IMR-90 (cell line): ENCODE measurements at regions not wholly inside any gene's neighbourhood (a gene's known extent, or its start where the extent isn't known, plus 50 kb on each side); places are given as distances from the start of the nearest gene placed in this dataset.

Experiments used
- ATAC-seq: fragments of 200-7000 bp; cut with Tn5 transposase; 2 replicates; pipeline ENCODE4 v1.9.1; 2020; ENCODE audit warnings: low read depth, mild to moderate bottlenecking, moderate library complexity
- BruUV-seq: library from RNA; stranded (reverse); fragments of 400-500 nt; replicated peaks from 2 replicates; lab custom pipeline; 2021; lab: Mats Ljungman, UMichigan
- CTCF ChIA-PET: fragments of 300-600 bp; formaldehyde crosslinking; extraction: SDS; loops from one replicate; lab custom pipeline; 2021; ENCODE audit warnings: antibody characterized with exemption; lab: Yijun Ruan, JAX
- POLR2A ChIA-PET: fragments of 300-600 bp; sonication (Branson Sonifier 250); formaldehyde crosslinking; loops from one replicate; lab custom pipeline; 2022; ENCODE audit warnings: antibody characterized with exemption; ENCODE audit not compliant: unreplicated experiment; lab: Charles Lee
- DNase-seq: peaks from one replicate; pipeline ENCODE4 v3.0.0; 2013
- H2AFZ ChIP-seq: replicated peaks from 2 replicates; pipeline ENCODE3; 2013; ENCODE audit warnings: low read length, mild to moderate bottlenecking; ENCODE audit not compliant: poor library complexity
- H2AK5ac ChIP-seq: 2 replicates; pipeline ENCODE4 v1.6.1; 2013; ENCODE audit warnings: low read depth, low read length, inconsistent platforms
- H2AK9ac ChIP-seq: replicated peaks from 2 replicates; pipeline ENCODE3; 2013; ENCODE audit warnings: mild to moderate bottlenecking, low read depth, low read length, moderate library complexity; ENCODE audit not compliant: poor library complexity
- H2BK120ac ChIP-seq: 2 replicates; pipeline ENCODE4 v1.6.1; 2013; ENCODE audit warnings: low read depth, low read length, inconsistent platforms
- H2BK15ac ChIP-seq: 3 replicates; pipeline ENCODE4 v1.6.1; 2013; ENCODE audit warnings: low read depth, low read length, inconsistent platforms
- H2BK20ac ChIP-seq: 2 replicates; pipeline ENCODE4 v1.6.1; 2013; ENCODE audit warnings: low read depth, mild to moderate bottlenecking, inconsistent platforms, low read length, moderate library complexity
- H2BK5ac ChIP-seq: 2 replicates; pipeline ENCODE4 v1.6.1; 2013; ENCODE audit warnings: mild to moderate bottlenecking, low read depth, low read length, inconsistent platforms; ENCODE audit not compliant: poor library complexity, severe bottlenecking
- H3K14ac ChIP-seq: replicated peaks from 2 replicates; pipeline ENCODE4 v1.6.1; 2013; ENCODE audit warnings: low read depth, low read length, inconsistent platforms
- H3K18ac ChIP-seq: 2 replicates; pipeline ENCODE4 v1.6.1; 2013; ENCODE audit warnings: low read depth, low read length, control low read depth
- H3K23ac ChIP-seq: 2 replicates; pipeline ENCODE4 v1.6.1; 2013; ENCODE audit warnings: low read depth, low read length, inconsistent platforms
- H3K27ac ChIP-seq: 2 replicates; pipeline ENCODE4 v1.5.1; 2013; ENCODE audit warnings: mild to moderate bottlenecking, control low read depth, low read length; ENCODE audit not compliant: insufficient read depth
- H3K27me3 ChIP-seq: 2 replicates; pipeline ENCODE4 v1.6.1; 2013; ENCODE audit warnings: low read length; ENCODE audit not compliant: control insufficient read depth, insufficient read depth
- H3K36me3 ChIP-seq: 2 replicates; pipeline ENCODE4 v1.6.1; 2013; ENCODE audit warnings: low read length, mixed read lengths; ENCODE audit not compliant: control insufficient read depth, insufficient read depth
- H3K4ac ChIP-seq: 2 replicates; pipeline ENCODE4 v1.6.1; 2013; ENCODE audit warnings: low read depth, low read length, inconsistent platforms
- H3K4me1 ChIP-seq: 2 replicates; pipeline ENCODE4 v1.6.1; 2013; ENCODE audit warnings: low read length, mixed read lengths; ENCODE audit not compliant: control insufficient read depth, insufficient read depth
- H3K4me2 ChIP-seq: 2 replicates; pipeline ENCODE4 v1.6.1; 2013; ENCODE audit warnings: low read depth, mild to moderate bottlenecking, control low read depth, low read length, moderate library complexity
- H3K4me3 ChIP-seq: 2 replicates; pipeline ENCODE4 v1.5.1; 2013; ENCODE audit warnings: low read depth, mild to moderate bottlenecking, control low read depth, low read length, moderate library complexity; ENCODE audit not compliant: insufficient read depth
- H3K56ac ChIP-seq: 2 replicates; pipeline ENCODE4 v1.6.1; 2013; ENCODE audit warnings: low read length, inconsistent platforms; ENCODE audit not compliant: insufficient read depth; ENCODE audit errors: extremely low read depth
- H3K79me1 ChIP-seq, 2 experiments: 2 replicates each; pipeline ENCODE4 v1.6.1; 2013; ENCODE audit warnings: low read length in 2 of 2, inconsistent platforms in 1 of 2, low read depth in 1 of 2
- H3K9ac ChIP-seq: 2 replicates; pipeline ENCODE4 v1.6.1; 2013; ENCODE audit warnings: low read depth, low read length, control low read depth
- H3K9me1 ChIP-seq: 2 replicates; pipeline ENCODE4 v1.6.1; 2013; ENCODE audit warnings: low read length, inconsistent platforms; ENCODE audit not compliant: insufficient read depth
- H3K9me3 ChIP-seq: 2 replicates; pipeline ENCODE4 v1.6.1; 2013; ENCODE audit warnings: low read length; ENCODE audit not compliant: control insufficient read depth, insufficient read depth
- H4K20me1 ChIP-seq: 2 replicates; pipeline ENCODE4 v1.6.1; 2013; ENCODE audit warnings: low read length, inconsistent platforms; ENCODE audit not compliant: insufficient read depth
- H4K5ac ChIP-seq: 2 replicates; pipeline ENCODE4 v1.6.1; 2013; ENCODE audit warnings: mild to moderate bottlenecking, low read depth, low read length, control low read depth
- H4K8ac ChIP-seq, 2 experiments: 2 replicates each; pipeline ENCODE4 v1.6.1; 2013; ENCODE audit warnings: low read depth in 2 of 2, low read length in 2 of 2, control low read depth in 1 of 2, inconsistent platforms in 1 of 2
- H4K91ac ChIP-seq: 2 replicates; pipeline ENCODE4 v1.6.1; 2013; ENCODE audit warnings: low read depth, low read length, inconsistent platforms; ENCODE audit not compliant: insufficient read depth
- CEBPB ChIP-seq: IDR thresholded peaks from 2 replicates; pipeline ENCODE4 v1.6.1; 2012; ENCODE audit warnings: low read depth, low read length, improper control_type of control experiment
- ELK1 ChIP-seq: fragments of 150-350 bp; IDR thresholded peaks from 2 replicates; pipeline ENCODE4 v1.6.1; 2016; ENCODE audit warnings: low read depth, mild to moderate bottlenecking, low read length, moderate library complexity, borderline replicate concordance
- NFE2L2 ChIP-seq: fragments of 150-350 bp; IDR thresholded peaks from 2 replicates; pipeline ENCODE4 v1.6.1; 2016; ENCODE audit warnings: low read depth, mild to moderate bottlenecking, low read length
- RCOR1 ChIP-seq: IDR thresholded peaks from 2 replicates; pipeline ENCODE4 v1.6.1; 2012; ENCODE audit warnings: mild to moderate bottlenecking, low read length, improper control_type of control experiment; ENCODE audit not compliant: insufficient replicate concordance
- WGBS, 2 experiments: methylation state at CpG; one replicate each; pipeline versions ENCODE4 v1.1.5 to v1.1.7; 2013; ENCODE audit warnings: missing lambda C conversion rate in 2 of 2; ENCODE audit not compliant: insufficient read length in 1 of 2; ENCODE audit errors: extremely low coverage in 2 of 2; 5-methylcytosine and 5-hydroxymethylcytosine counted together
- dilution Hi-C: fragments of 300-500 bp; cut with HindIII; formaldehyde crosslinking; loops from one replicate; pipeline ENCODE4 v1.14.3; 2018; ENCODE audit warnings: low sequenced_read_pairs; ENCODE audit not compliant: unreplicated experiment
- in situ Hi-C: fragments of 300-500 bp; cut with MboI; formaldehyde crosslinking; loops from 3 replicates; pipeline ENCODE4 v1.14.3; 2019; ENCODE audit warnings: low sequenced_read_pairs, inconsistent platforms, mixed read lengths
- intact Hi-C: fragments of 100-400 bp; cut with micrococcal nuclease; formaldehyde crosslinking; loops from 2 replicates; pipeline ENCODE4 v1.10.0; 2022

DNA sequence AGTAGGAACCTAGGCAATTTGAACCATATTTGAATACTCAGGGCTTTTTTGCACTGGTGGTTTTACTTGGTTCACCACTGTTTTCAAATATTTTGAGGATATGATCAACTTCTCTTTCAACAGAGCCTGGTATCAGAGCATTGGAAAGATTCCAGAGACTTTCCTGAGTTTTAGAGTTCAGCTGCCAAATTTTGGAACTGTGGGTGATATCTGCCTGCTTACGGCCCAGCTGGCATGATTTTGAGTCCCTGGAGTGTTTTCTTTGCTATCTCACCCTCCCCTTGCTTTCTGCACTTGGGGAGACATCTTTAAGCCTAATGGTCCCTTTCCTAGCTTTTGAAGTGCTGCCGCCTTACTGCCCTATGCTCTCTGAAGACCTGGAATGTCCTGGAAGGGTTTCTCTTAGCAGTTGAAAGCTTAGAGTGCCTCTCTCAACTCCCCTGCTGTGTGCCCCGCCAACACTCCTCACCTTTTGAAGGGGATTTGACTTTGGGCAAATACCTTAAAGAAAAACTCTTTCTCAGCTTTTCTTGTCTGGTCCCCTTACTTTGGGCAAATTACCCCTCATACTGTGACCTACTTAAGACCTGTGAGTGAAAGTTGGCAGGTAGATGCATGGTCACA is 539.1 kb downstream of the MFSD1 start:
- H2BK120ac ChIP-seq = no peak overlapping the region
- H3K4me3 ChIP-seq = no peak overlapping the region
- no peak overlapping the region for H4K5ac ChIP-seq
- H3K9me3 ChIP-seq = no peaks in the 10 kb centered on the region; the same call in 1 of the 2 replicates
- H3K9me1 ChIP-seq = no peaks in the 10 kb centered on the region
- no peak overlapping the region for H3K18ac ChIP-seq
- H3K79me1 ChIP-seq = no peaks in the 10 kb centered on the region
- no peak overlapping the region for H3K4me2 ChIP-seq
- in situ Hi-C loops (no loop called here), dilution Hi-C loops (no loop called here), intact Hi-C loops (no loop called here)
- ChIA-PET CTCF (no interaction called here), POLR2A (no interaction called here)
- no peaks in the 10 kb centered on the region for H3K36me3 ChIP-seq
- DNase-seq (no peak), ATAC-seq (no peak)
- no peak overlapping the region for H2BK15ac ChIP-seq
- H3K27me3 ChIP-seq = no peaks in the 10 kb centered on the region
- no CpG with 5 or more reads among the region's 3 CpGs for WGBS, 2 experiments
- H4K91ac ChIP-seq = no peak overlapping the region
- H3K14ac ChIP-seq = no peak overlapping the region
- H3K27ac ChIP-seq = no peak overlapping the region
- no peak overlapping the region for H4K8ac ChIP-seq
- no peak overlapping the region for H2AFZ ChIP-seq
- no peaks in the 10 kb centered on the region for H3K4me1 ChIP-seq
- no peak overlapping the region for H2BK5ac ChIP-seq
- no peak for TF ChIP-seq CEBPB
- TF ChIP-seq RCOR1 = no peak
- no peak for TF ChIP-seq ELK1
- no peak for TF ChIP-seq NFE2L2
- no TSS peak for BruUV-seq
- H3K4ac ChIP-seq = no peak overlapping the region
- no peak overlapping the region for H3K9ac ChIP-seq
- no peaks in the 10 kb centered on the region for H4K20me1 ChIP-seq
- H2AK5ac ChIP-seq = no peak overlapping the region
- H2AK9ac ChIP-seq = no peak overlapping the region
- H2BK20ac ChIP-seq = no peak overlapping the region
- no peak overlapping the region for H3K56ac ChIP-seq
- no peak overlapping the region for H3K23ac ChIP-seq
